Astrocyte (in vitro differentiated cells and primary cell): ENCODE measurements at regions not wholly inside any gene's neighbourhood (a gene's known extent, or its start where the extent isn't known, plus 50 kb on each side); places are given as distances from the start of the nearest gene placed in this dataset.
"Not testable (repeated sequence)": the region's sequence is repeated elsewhere in the genome, so short reads cannot be mapped to it uniquely, and the experiment has no call there.

Experiments
- DNase-seq: peaks from one replicate; pipeline ENCODE4 v3.0.0-alpha.2; 2010; ENCODE audit warnings: low read depth
- FAIRE-seq: peaks from 2 replicates; lab custom pipeline; 2011; peaks lifted over from hg19 to GRCh38; lab: Jason Lieb, UNC
- H2AFZ ChIP-seq: 2 replicates; pipeline ENCODE4 v1.6.0; 2012; ENCODE audit warnings: low read depth, low read length, inconsistent platforms
- H3K27ac ChIP-seq: 2 replicates; pipeline ENCODE4 v1.5.1; 2011; ENCODE audit warnings: low read depth, low read length, inconsistent platforms
- H3K27me3 ChIP-seq: 2 replicates; pipeline ENCODE4 v1.6.0; 2011; ENCODE audit warnings: low read length, inconsistent platforms; ENCODE audit not compliant: insufficient read depth
- H3K36me3 ChIP-seq: 2 replicates; pipeline ENCODE4 v1.5.1; 2011; ENCODE audit warnings: low read length, inconsistent platforms; ENCODE audit not compliant: insufficient read depth
- H3K4me1 ChIP-seq: 2 replicates; pipeline ENCODE4 v1.5.1; 2011; ENCODE audit warnings: low read length, inconsistent platforms; ENCODE audit not compliant: insufficient read depth
- H3K4me2 ChIP-seq: 2 replicates; pipeline ENCODE4 v1.6.0; 2012; ENCODE audit warnings: low read length, inconsistent platforms
- H3K4me3 ChIP-seq: 2 replicates; pipeline ENCODE4 v1.5.1; 2011; ENCODE audit warnings: low read depth, mild to moderate bottlenecking, low read length, inconsistent platforms; ENCODE audit not compliant: insufficient read depth
- H3K79me2 ChIP-seq: 2 replicates; pipeline ENCODE4 v1.6.0; 2012; ENCODE audit warnings: mild to moderate bottlenecking, low read length, inconsistent platforms; ENCODE audit not compliant: insufficient read depth
- H3K9ac ChIP-seq: 2 replicates; pipeline ENCODE4 v1.6.0; 2012; ENCODE audit warnings: mild to moderate bottlenecking, low read length, inconsistent platforms
- H3K9me3 ChIP-seq: 2 replicates; pipeline ENCODE4 v1.5.1; 2012; ENCODE audit warnings: low read depth, mild to moderate bottlenecking, low read length, inconsistent platforms; ENCODE audit not compliant: insufficient read depth
- H4K20me1 ChIP-seq: 2 replicates; pipeline ENCODE4 v1.6.0; 2012; ENCODE audit warnings: low read length, inconsistent platforms; ENCODE audit not compliant: insufficient read depth
- H3K27ac Mint-ChIP-seq: one replicate; pipeline ENCODE4 v1.8.0; 2021; ENCODE audit warnings: mild to moderate bottlenecking, mixed read lengths; ENCODE audit not compliant: unreplicated experiment
- H3K27me3 Mint-ChIP-seq: one replicate; pipeline ENCODE4 v1.8.0; 2021; ENCODE audit warnings: low read depth, mixed read lengths; ENCODE audit not compliant: unreplicated experiment
- H3K36me3 Mint-ChIP-seq: one replicate; pipeline ENCODE4 v1.8.0; 2021; ENCODE audit warnings: low read depth, mixed read lengths; ENCODE audit not compliant: unreplicated experiment
- H3K4me1 Mint-ChIP-seq: one replicate; pipeline ENCODE4 v1.8.0; 2021; ENCODE audit warnings: low read depth, mixed read lengths; ENCODE audit not compliant: unreplicated experiment
- H3K4me3 Mint-ChIP-seq: one replicate; pipeline ENCODE4 v1.8.0; 2021; ENCODE audit warnings: mild to moderate bottlenecking, moderate library complexity, mixed read lengths; ENCODE audit not compliant: unreplicated experiment
- H3K9me3 Mint-ChIP-seq: one replicate; pipeline ENCODE4 v1.8.0; 2021; ENCODE audit warnings: mild to moderate bottlenecking, mixed read lengths; ENCODE audit not compliant: unreplicated experiment
- EZH2 ChIP-seq: IDR thresholded peaks from 2 replicates; pipeline ENCODE4 v1.6.1; 2012; ENCODE audit warnings: mild to moderate bottlenecking, low read length, inconsistent platforms; ENCODE audit not compliant: insufficient read depth
- TF ChIP-seq, protein P1 (sequence below): IDR thresholded peaks from 2 replicates; pipeline ENCODE4 v1.5.1; 2011; ENCODE audit warnings: low read depth, mild to moderate bottlenecking, inconsistent platforms, low read length, moderate library complexity; ENCODE audit not compliant: insufficient read depth

DNA sequence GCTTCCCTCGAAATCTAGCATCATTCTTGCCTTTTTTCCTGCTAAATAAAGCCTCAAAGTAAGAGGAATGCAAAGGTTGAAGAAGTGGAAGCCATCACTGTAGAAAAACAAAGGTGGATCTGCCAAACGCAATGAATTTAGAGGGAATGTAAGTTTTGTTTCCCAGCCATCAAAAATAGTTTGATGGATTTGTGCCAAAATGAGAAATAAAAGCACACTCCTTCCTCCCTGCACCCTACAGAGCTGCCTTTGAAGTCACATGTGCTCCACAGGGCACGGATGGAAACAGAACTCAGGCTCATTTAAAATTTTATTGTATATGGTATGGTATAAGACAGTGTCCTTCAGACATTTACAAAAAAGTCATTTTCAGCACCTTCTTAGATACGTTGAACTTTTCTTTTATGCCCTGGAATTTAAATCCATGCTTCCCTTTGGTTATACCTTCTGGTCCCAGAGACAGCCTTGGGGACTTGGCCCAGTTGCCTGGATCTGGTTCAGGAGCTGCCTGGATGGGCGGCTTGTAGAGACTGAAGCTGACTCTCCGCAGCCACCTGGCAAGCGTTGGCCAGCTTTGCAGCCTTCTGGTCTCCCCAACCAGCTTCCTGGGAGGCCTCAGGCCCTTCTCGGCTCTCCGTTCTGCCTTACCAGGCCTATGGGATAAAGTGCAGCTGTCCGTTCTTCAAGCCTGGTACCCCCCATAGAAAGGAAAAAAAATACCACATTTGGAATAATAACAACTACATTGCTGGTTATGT lies 228.5 kb upstream of the NEBL start:
- Histone ChIP-seq H3K79me2 (no peaks in the 10 kb centered on the region), H2AFZ (no peak overlapping the region), H3K27me3 (no peaks in the 10 kb centered on the region), H3K9me3 (no peaks in the 10 kb centered on the region), H3K27ac (no peak overlapping the region), H3K36me3 (no peaks in the 10 kb centered on the region), H3K4me3 (no peak overlapping the region), H3K4me1 (no peaks in the 10 kb centered on the region), H3K4me2 (no peak overlapping the region), H3K9ac (no peak overlapping the region), H4K20me1 (no peaks in the 10 kb centered on the region)
- Mint-ChIP-seq H3K36me3 (no peaks in the 10 kb centered on the region), H3K27ac (no peak overlapping the region), H3K4me3 (no peak overlapping the region), H3K27me3 (no peaks in the 10 kb centered on the region), H3K4me1 (no peaks in the 10 kb centered on the region), H3K9me3 (no peaks in the 10 kb centered on the region)
- DNase-seq (no peak), FAIRE-seq (no peak)
- no peak for TF ChIP-seq EZH2
- TF ChIP-seq, protein P1, sequence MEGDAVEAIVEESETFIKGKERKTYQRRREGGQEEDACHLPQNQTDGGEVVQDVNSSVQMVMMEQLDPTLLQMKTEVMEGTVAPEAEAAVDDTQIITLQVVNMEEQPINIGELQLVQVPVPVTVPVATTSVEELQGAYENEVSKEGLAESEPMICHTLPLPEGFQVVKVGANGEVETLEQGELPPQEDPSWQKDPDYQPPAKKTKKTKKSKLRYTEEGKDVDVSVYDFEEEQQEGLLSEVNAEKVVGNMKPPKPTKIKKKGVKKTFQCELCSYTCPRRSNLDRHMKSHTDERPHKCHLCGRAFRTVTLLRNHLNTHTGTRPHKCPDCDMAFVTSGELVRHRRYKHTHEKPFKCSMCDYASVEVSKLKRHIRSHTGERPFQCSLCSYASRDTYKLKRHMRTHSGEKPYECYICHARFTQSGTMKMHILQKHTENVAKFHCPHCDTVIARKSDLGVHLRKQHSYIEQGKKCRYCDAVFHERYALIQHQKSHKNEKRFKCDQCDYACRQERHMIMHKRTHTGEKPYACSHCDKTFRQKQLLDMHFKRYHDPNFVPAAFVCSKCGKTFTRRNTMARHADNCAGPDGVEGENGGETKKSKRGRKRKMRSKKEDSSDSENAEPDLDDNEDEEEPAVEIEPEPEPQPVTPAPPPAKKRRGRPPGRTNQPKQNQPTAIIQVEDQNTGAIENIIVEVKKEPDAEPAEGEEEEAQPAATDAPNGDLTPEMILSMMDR: no peak

- no peak for TF ChIP-seq EZH2
- TF ChIP-seq, protein P1: no peak
- Mint-ChIP-seq H3K4me1 (no peaks in the 10 kb centered on the region), H3K36me3 (no peaks in the 10 kb centered on the region), H3K4me3 (no peak overlapping the region), H3K27ac (no peak overlapping the region), H3K27me3 (no peaks in the 10 kb centered on the region), H3K9me3 (no peaks in the 10 kb centered on the region)
- H3K79me2 ChIP-seq: no peaks in the 10 kb centered on the region
- H3K4me1 ChIP-seq: no peaks in the 10 kb centered on the region
- H3K4me3 ChIP-seq: no peak overlapping the region
- no peaks in the 10 kb centered on the region for H3K9me3 ChIP-seq
- DNase-seq: no peak
- H2AFZ ChIP-seq: no peak overlapping the region
- H3K36me3 ChIP-seq: no peaks in the 10 kb centered on the region
- no peaks in the 10 kb centered on the region for H4K20me1 ChIP-seq
- H3K9ac ChIP-seq: no peak overlapping the region
- H3K27ac ChIP-seq: no peak overlapping the region
- H3K4me2 ChIP-seq: no peak overlapping the region
- no peaks in the 10 kb centered on the region for H3K27me3 ChIP-seq
- FAIRE-seq: no peak
Observed at GRCh38 chr10:21122907-21123306, 225.8 kb upstream of the NEBL start.

DNA sequence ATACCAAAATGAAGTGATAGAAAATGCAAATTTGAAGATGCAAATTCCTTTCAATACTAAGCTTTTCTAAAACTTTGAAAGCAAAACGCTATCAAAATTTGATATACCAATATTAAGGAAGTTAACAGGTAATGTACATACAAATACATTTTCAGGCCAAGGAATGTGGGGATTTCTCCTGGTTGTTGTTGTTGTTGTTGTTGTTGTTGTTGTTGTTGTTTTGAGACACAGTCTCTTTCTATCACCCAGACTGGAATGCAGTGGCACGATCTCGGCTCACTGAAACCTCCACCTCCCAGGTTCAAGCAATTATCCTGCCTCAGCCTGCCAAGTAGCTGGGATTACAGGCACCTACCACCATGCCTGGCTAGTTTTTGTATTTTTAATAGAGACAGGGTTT lies 224.7 kb upstream of the NEBL start:
- FAIRE-seq, H3K4me1 ChIP-seq, H3K27ac Mint-ChIP-seq, H3K36me3 Mint-ChIP-seq, H3K4me2 ChIP-seq, DNase-seq, H3K79me2 ChIP-seq, H3K9me3 Mint-ChIP-seq, H3K4me3 Mint-ChIP-seq, H3K27me3 Mint-ChIP-seq, H3K9me3 ChIP-seq, H3K36me3 ChIP-seq, H4K20me1 ChIP-seq, H3K4me3 ChIP-seq, H3K27ac ChIP-seq, H3K4me1 Mint-ChIP-seq, H2AFZ ChIP-seq, H3K9ac ChIP-seq, H3K27me3 ChIP-seq: not testable (repeated sequence)
